Hepatocyte (in vitro differentiated cells): ENCODE measurements at regions not wholly inside any gene's neighbourhood (a gene's known extent, or its start where the extent isn't known, plus 50 kb on each side); places are given as distances from the start of the nearest gene placed in this dataset.

ENCODE experiments used
- EZH2 ChIP-seq: fragments of 200-600 bp; sonication (generic); IDR thresholded peaks from 2 replicates; pipeline ENCODE4 v1.6.1; 2016; ENCODE audit warnings: antibody characterized with exemption, mild to moderate bottlenecking, borderline replicate concordance
- EZH2phosphoT487 ChIP-seq: fragments of 200-600 bp; sonication (generic); IDR thresholded peaks from one replicate; pipeline ENCODE4 v1.6.1; 2018; ENCODE audit warnings: antibody characterized with exemption, mild to moderate bottlenecking, low read depth, moderate library complexity; ENCODE audit not compliant: unreplicated experiment, severe bottlenecking
- TF ChIP-seq, protein P1 (sequence below): fragments of 200-600 bp; sonication (generic); IDR thresholded peaks from 2 replicates; pipeline ENCODE4 v1.5.1; 2016; ENCODE audit warnings: antibody characterized with exemption, mild to moderate bottlenecking; ENCODE audit not compliant: poor library complexity

DNA sequence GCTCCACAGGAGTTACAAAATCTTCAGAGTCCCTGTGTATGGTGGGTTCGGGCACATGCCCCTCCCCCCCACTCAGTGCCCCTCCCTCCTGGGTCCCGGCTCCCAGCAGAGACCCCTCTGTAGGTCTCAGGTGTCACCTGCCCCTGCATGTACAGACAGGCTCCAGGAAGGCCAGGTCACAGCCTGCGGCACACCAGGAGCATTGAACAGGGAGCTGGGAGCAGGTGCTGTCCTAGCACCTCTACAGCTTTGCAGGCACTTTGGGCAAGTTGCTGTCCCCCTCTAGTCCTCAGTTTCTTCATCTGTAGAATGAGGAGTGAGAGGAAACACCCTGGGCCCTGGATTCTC lies 80.1 kb upstream of the RTL6 start:
- TF ChIP-seq, protein P1, sequence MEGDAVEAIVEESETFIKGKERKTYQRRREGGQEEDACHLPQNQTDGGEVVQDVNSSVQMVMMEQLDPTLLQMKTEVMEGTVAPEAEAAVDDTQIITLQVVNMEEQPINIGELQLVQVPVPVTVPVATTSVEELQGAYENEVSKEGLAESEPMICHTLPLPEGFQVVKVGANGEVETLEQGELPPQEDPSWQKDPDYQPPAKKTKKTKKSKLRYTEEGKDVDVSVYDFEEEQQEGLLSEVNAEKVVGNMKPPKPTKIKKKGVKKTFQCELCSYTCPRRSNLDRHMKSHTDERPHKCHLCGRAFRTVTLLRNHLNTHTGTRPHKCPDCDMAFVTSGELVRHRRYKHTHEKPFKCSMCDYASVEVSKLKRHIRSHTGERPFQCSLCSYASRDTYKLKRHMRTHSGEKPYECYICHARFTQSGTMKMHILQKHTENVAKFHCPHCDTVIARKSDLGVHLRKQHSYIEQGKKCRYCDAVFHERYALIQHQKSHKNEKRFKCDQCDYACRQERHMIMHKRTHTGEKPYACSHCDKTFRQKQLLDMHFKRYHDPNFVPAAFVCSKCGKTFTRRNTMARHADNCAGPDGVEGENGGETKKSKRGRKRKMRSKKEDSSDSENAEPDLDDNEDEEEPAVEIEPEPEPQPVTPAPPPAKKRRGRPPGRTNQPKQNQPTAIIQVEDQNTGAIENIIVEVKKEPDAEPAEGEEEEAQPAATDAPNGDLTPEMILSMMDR: no peak
- TF ChIP-seq EZH2phosphoT487: no peak
- no peak for TF ChIP-seq EZH2
